ENCODE measurements at regions not wholly inside any gene's neighbourhood (a gene's known extent, or its start where the extent isn't known, plus 50 kb on each side); places are given as distances from the start of the nearest gene placed in this dataset.

DNA sequence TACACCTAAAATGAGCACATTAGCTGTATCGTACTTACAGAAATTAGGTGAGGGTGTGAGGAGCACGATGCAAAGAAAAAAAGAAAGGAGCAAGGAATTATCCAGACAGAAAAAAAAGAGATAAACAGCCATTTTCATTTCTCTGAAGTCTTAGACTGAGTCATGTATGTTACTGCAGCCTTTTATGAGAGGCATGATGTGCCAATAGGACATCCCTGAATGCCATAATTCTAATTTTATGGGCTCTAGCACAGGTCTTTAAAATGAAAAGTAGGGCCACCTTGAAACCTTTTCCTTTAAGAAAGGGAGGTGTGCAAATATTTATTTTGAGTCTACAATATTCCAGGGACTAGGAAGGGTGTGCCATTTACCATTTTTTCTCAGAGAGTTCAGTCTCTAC is 74.1 kb upstream of the PTPRD start:
- TF ChIP-seq EZH2 (optimal IDR thresholded peaks at IDR 0.05; ENCODE audit: low read depth, low read length): no peak
- TF ChIP-seq, protein P1, sequence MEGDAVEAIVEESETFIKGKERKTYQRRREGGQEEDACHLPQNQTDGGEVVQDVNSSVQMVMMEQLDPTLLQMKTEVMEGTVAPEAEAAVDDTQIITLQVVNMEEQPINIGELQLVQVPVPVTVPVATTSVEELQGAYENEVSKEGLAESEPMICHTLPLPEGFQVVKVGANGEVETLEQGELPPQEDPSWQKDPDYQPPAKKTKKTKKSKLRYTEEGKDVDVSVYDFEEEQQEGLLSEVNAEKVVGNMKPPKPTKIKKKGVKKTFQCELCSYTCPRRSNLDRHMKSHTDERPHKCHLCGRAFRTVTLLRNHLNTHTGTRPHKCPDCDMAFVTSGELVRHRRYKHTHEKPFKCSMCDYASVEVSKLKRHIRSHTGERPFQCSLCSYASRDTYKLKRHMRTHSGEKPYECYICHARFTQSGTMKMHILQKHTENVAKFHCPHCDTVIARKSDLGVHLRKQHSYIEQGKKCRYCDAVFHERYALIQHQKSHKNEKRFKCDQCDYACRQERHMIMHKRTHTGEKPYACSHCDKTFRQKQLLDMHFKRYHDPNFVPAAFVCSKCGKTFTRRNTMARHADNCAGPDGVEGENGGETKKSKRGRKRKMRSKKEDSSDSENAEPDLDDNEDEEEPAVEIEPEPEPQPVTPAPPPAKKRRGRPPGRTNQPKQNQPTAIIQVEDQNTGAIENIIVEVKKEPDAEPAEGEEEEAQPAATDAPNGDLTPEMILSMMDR (IDR thresholded peaks at IDR 0.05; ENCODE audit: low read length): no peak
- no peaks in the 10 kb centered on the region for H3K79me2 ChIP-seq (ENCODE audit: low read length)
- H3K27me3 ChIP-seq (replicated peaks; ENCODE audit: insufficient read depth, low read length): no peaks in the 10 kb centered on the region
- H3K4me3 ChIP-seq (ENCODE audit: low read length): no peak overlapping the region
- H4K20me1 ChIP-seq (ENCODE audit: insufficient read depth, low read length): no peaks in the 10 kb centered on the region
- H3K27ac ChIP-seq (ENCODE audit: low read length): no peak overlapping the region
- no peaks in the 10 kb centered on the region for H3K4me1 ChIP-seq (ENCODE audit: low read length)
- no peaks in the 10 kb centered on the region for H3K9me2 ChIP-seq (replicated peaks; ENCODE audit: insufficient read depth, low read length)
- H3F3A ChIP-seq (ENCODE audit: insufficient read depth, low read length): no peaks in the 10 kb centered on the region
- H3K9me3 ChIP-seq (replicated peaks; ENCODE audit: insufficient read depth, low read length): no peaks in the 10 kb centered on the region
- H3K9ac ChIP-seq (ENCODE audit: low read length): no peak overlapping the region
- no peak overlapping the region for H3K4me2 ChIP-seq (ENCODE audit: low read depth, low read length)
- no peak for DNase-seq
- no peak overlapping the region for H2AFZ ChIP-seq (ENCODE audit: low read length)
- no peaks in the 10 kb centered on the region for H3K36me3 ChIP-seq (replicated peaks; ENCODE audit: insufficient read depth, low read length)

DNA sequence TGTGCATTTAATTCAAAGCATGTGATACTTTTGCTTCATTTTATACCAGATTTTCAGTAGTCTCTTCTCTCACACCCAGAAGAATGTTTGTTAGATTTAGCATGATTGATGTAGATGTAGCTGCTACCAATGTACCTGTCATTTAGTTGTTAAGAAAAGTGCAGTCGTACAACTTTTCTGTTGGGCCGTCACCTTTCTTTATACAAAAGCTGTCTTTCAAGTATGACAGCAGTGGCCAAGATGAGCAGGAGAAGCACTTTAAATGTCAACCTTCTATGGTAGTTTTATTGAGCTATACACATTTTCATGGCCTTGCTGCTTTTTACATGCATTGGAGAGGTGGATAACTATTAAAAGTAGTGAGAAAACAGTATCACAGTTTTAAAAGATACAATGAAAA is 77.7 kb upstream of the PTPRD start:
- no peaks in the 10 kb centered on the region for H3K79me2 ChIP-seq (ENCODE audit: low read length)
- H3K4me2 ChIP-seq (ENCODE audit: low read depth, low read length): no peak overlapping the region
- H3K9me3 ChIP-seq (replicated peaks; ENCODE audit: insufficient read depth, low read length): no peaks in the 10 kb centered on the region
- TF ChIP-seq, protein P1 (IDR thresholded peaks at IDR 0.05; ENCODE audit: low read length): no peak
- no peak for TF ChIP-seq EZH2 (optimal IDR thresholded peaks at IDR 0.05; ENCODE audit: low read depth, low read length)
- TF ChIP-seq EZH2phosphoT487 (IDR thresholded peaks at IDR 0.05; ENCODE audit: low read length): no peak
- no peak overlapping the region for H3K27ac ChIP-seq (ENCODE audit: low read length)
- H3K4me3 ChIP-seq (ENCODE audit: low read length): no peak overlapping the region
- H3K9ac ChIP-seq (ENCODE audit: low read length): no peak overlapping the region
- no peak overlapping the region for H2AFZ ChIP-seq (ENCODE audit: low read length)
- H3F3A ChIP-seq (ENCODE audit: insufficient read depth, low read length): no peaks in the 10 kb centered on the region
- no peaks in the 10 kb centered on the region for H3K9me2 ChIP-seq (replicated peaks; ENCODE audit: insufficient read depth, low read length)
- H3K4me1 ChIP-seq (ENCODE audit: low read length): no peaks in the 10 kb centered on the region
- DNase-seq: no peak
- H3K27me3 ChIP-seq (replicated peaks; ENCODE audit: insufficient read depth, low read length): no peaks in the 10 kb centered on the region
- no peaks in the 10 kb centered on the region for H4K20me1 ChIP-seq (ENCODE audit: insufficient read depth, low read length)
- H3K36me3 ChIP-seq (replicated peaks; ENCODE audit: insufficient read depth, low read length): no peaks in the 10 kb centered on the region

DNA sequence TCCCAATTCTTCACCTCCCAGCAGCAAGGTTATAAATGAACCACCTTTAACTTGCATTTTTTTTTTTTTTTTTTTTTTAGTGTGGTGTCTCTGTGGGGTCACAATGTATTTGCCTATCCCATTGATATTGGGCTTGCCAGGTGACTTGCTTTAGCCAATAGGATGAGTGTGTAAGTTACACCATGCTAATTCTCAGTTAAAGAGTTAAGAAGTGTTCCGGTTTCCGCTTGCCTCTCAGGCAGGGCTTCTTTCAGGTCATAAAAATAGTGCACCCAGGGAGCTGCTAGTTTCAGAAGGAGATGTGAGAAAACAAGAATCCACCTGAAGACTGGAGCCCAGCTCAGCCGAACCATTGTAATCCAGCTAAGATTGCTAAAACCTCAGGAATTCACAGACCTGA is 84.2 kb upstream of the PTPRD start:
- H3K9me3 ChIP-seq (replicated peaks; ENCODE audit: insufficient read depth, low read length): no peaks in the 10 kb centered on the region
- peaks cover 6% of the 10 kb centered on the region; the same call in 1 of the 2 replicates for H3F3A ChIP-seq (ENCODE audit: insufficient read depth, low read length)
- DNase-seq: peak; percentile 83
- H4K20me1 ChIP-seq (ENCODE audit: insufficient read depth, low read length): no peaks in the 10 kb centered on the region
- H3K4me1 ChIP-seq (ENCODE audit: low read length): peaks cover 20% of the 10 kb centered on the region
- H3K9ac ChIP-seq (ENCODE audit: low read length): no peak overlapping the region
- no peaks in the 10 kb centered on the region for H3K27me3 ChIP-seq (replicated peaks; ENCODE audit: insufficient read depth, low read length)
- H3K4me2 ChIP-seq (ENCODE audit: low read depth, low read length): peak overlapping the region; percentile 68
- peak overlapping the region; percentile 22 for H3K4me3 ChIP-seq (ENCODE audit: low read length)
- no peaks in the 10 kb centered on the region for H3K36me3 ChIP-seq (replicated peaks; ENCODE audit: insufficient read depth, low read length)
- H2AFZ ChIP-seq (ENCODE audit: low read length): no peak overlapping the region
- H3K79me2 ChIP-seq (ENCODE audit: low read length): no peaks in the 10 kb centered on the region
- no peak for TF ChIP-seq EZH2 (optimal IDR thresholded peaks at IDR 0.05; ENCODE audit: low read depth, low read length)
- TF ChIP-seq, protein P1 (IDR thresholded peaks at IDR 0.05; ENCODE audit: low read length): no peak
- no peak for TF ChIP-seq EZH2phosphoT487 (IDR thresholded peaks at IDR 0.05; ENCODE audit: low read length)
- H3K27ac ChIP-seq (ENCODE audit: low read length): peak overlapping the region; percentile 28; the same call in 1 of the 2 replicates
- H3K9me2 ChIP-seq (replicated peaks; ENCODE audit: insufficient read depth, low read length): no peaks in the 10 kb centered on the region

All from MM.1S (cell line).